Activated CD4-positive, alpha-beta T cell treated with anti-CD3 and anti-CD28 coated beads for 48 hours (primary cell): ENCODE measurements at regions not wholly inside any gene's neighbourhood (a gene's known extent, or its start where the extent isn't known, plus 50 kb on each side); places are given as distances from the start of the nearest gene placed in this dataset.

Experiments
- DNase-seq: peaks from one replicate; pipeline ENCODE4 v3.0.0-alpha.2; 2020

DNA sequence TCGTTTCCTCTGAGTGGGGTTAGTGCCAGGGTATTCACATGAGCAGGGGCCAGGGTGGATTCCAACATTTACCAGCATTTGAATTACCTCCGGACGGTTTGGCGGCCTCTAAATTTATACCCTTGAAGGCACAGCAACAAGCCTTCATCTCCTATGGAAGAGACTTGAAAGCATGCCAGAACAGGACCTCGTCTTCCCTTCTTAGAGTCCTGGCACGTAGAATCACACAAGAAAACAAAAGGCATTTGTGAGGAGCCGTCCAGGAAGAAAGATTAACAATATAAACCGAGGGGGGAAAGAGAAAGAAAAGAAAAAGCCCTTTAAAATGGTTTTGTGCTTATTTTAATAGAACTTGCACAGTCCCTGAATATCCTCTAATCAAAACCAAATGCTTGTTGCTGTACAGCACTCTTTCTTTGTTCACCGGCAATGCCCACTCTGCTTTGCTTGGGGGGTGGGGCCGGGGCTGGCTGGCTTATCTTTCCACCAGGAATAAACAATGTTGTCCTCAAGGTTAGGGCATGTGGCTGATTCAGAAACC, 575.8 kb upstream of the ZNF462 start:
- no peak for DNase-seq

DNA sequence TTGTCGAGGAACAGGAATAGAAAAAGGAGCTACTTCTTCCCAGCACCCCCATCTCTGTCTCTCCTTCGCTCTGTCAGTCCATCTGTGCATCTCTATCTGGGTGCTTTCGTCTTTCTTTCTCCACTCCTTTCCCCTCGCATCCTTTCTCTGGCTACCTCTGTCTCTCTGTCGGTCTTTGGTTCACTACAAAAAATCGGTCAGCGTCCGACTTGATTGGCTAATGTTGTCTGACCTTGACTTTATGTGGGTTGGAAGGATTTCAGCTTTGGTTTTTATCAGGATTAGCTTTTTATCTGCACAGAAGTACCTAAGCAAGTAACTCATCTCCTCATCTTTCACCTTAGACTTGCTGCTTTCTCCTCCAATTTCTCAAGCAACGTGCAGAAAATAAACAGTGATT, 575.2 kb upstream of the ZNF462 start:
- no peak for DNase-seq

DNA sequence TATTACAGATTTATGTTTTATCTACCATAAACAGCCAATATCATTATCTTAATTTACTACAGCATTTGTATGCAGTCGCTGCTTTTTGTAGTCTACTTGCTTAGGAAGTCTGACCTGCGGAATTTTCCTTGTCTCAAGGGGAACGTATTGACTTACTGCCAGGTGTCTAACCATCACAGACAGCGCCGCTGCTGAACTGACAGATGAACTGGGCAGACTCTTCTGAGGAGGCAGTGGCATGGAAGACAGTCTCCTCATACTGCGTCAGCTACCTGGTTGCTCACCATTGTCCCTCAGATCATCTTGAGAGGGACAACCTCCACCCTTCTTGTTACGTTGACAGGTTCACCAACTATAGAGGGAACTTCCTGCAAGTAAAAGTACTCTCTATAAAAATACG, 574.3 kb upstream of the ZNF462 start:
- no peak for DNase-seq

DNA sequence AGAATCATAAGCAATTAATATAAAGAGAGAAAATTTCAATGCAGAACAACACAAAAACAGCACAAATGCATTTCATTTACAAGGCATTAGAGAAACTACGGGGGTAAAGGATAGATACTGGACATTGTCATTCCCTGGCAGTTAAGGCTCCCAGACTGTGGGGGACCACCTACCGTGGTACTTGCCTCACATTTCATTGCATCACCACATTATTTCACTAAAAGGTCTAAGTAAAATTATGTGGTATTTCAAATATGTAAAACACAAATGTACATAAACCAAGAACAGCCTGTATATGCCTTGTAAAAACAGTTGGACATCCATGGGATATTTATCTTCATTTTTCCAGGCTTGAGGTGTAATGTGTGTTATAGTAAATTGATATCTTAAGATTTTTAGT, 571.2 kb upstream of the ZNF462 start:
- no peak for DNase-seq

DNA sequence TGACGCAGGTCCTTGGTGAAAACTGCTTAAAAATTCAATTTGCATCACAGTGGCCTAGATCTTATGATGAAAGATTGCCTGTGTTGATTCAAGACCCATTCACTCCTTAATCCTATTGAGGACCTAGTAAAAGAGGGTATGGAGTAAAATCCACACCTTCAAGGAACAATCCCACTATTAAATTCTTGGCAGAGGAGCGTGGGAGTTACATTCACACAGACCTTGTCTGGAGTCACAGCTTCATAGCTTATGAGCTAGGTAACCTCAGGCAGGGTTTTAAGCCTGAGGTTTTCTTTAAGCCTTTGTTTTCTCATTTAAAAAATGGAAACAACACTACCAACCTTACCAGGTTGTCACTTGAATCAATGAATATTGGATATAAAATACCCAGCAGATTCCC, 566.5 kb upstream of the ZNF462 start:
- DNase-seq = no peak

DNA sequence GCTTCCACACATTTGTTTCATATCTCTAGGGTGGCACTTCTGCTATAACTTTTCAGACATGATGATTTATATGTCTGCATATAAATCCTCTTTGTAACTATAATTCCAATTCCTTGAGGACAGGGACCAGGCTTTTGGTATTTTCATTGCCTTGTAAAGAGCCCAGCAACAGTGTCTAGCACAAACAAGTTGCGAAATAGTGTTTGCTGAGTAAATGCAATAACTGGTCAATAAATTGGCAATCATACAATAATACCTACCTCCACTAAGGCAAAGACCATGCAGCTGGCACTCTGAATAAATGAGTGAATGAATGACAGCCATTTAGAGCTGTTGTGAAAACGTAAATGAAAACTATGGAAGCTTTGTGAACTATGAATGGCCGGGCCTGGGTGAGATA, 564.0 kb upstream of the ZNF462 start:
- no peak for DNase-seq

DNA sequence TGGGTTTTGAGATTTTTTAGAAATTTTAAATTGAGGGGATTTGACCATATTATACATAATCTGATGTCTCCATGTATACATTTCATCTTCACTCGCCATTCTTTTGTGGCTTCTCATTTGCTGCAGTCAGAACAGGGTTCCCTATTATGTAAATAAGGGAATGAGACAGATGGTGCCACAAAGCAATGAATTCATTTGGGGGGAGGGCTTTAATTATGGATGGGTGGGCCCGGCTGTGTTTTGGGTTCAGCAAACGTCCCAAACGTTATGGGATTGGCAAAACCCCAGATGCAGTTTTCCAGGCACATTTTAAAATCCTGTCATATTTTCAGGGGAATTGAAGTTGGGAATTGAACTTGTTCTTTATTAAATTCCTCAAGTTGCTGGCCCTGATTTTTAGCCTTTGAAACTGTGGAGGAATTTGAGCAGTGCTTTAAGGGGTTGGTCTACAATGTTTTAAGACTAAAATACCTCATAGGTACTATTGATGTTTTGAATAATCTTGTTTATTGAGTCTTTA, 558.5 kb upstream of the ZNF462 start:
- DNase-seq = no peak

DNA sequence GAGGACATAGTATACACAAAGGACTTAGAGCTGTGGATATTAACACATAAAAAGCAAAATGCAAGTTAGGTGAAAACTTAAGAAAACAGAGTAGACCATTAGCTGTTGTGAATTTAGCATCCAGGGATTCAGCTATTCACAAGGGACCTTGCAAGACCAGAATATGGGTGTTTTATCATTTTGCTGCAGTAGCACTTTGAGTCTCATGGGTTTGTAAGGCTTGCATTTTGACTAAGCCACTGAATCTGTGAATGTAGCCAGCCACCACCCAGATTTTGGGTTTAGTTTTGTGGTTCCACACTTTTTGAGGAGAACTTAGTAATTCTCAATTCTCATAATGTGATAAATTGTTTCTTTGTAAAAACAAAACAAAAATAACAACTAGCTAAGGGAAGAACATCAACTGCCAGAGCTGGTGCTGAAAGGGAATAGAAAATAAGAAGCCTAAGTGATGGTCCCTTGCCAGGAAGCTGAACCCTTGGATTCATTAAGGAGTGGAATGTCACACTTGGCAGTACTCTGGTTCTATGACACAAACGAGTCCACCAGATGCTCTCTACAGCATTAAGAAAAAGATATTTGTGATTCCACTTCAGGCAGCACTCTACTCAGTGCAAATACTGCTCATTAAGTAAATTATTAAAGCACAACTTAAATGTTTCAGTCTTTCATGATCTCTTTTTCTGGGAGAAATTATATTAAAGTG, 557.4 kb upstream of the ZNF462 start:
- DNase-seq = no peak

DNA sequence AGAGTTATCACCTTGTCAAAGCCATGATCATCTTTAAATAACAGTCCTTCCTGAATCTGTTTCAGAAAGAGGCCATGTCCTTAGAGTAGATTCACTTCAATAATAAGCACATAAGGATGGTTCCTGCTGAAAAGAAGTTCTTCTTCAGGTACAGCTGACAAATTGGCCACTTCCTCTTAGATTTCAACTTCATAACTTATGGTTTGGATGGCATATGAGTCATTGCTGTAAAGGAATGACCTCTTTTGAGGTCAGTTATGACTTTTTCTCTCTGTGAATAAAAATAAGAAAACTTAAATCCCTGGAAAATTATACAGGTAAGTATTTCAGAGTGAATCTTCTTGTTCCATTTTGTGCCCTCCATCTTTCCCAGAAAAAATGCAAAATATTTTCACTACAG, 555.3 kb upstream of the ZNF462 start:
- no peak for DNase-seq

DNA sequence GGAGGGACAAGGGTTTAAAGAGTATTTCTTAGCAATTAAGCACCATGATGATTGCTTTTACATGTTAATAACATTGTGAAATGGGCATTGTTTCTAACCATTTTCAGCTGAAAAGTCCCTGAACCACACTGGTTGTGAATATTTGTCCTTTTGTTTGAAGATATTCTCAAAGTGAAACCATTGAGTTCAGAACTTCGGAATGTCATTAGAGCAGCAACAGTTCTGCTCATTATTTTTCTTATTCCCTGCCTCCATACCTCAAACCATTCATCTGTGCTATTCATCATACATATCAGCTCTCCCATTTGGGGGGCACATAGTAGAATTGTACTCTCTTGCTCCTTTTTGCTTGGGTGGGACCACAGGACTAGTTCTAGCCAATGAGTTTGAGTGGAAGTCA, 553.0 kb upstream of the ZNF462 start:
- no peak for DNase-seq

DNA sequence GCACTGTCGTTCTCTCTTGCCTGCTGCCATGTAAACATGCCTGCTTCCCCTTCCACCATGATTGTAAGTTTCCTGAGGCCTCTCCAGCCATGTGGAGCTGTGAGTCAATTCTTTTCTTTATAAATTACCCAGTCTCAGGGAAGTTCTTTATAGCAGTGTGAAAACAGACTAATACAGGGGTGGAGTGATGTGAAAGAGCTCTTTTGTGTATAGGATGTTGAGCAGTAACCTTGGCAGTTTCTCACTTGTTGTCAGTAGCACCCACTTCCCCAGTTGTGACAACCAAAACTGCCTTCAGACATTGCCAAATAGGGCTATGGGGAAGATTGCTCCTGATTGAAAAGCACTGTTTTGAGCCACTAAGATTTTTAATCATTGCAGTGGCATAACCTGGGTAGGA, 552.2 kb upstream of the ZNF462 start:
- DNase-seq = no peak

DNA sequence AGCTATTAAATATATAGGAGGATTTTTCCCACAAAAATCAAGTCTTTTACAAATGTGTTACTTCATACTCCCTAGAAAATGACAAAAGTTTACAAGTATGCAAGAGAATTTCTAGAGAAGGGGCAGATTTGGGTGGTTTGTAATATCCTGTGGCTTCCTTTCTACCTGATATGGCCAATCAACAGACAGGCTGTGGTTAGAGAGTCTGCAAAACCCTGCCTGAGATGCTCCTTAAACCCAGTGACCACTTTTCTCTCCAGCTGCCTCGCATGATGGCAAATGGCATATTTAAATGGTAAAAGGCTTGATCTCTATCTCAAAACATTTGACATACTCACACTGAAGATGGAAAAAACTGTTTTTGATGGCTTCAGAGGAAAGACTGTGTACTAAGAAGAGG, 550.1 kb upstream of the ZNF462 start:
- DNase-seq = no peak

DNA sequence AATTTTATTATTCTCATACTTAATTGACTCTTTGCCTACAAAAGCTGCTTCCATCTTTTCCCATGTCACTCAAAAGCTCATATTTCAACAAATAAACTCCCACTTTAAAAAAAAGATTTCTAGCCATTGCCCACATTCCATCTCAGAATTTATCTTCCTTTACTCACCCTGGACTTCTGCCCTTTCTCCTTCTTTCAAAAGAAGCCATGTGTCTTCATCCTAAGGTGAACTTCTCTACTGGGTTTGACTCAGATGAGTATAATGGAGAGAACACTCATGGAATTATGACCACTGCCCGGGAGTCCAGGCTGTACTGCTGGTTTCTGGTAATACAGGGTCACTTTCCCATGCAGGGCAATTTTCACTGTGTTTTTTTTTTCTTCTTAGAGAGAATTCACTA, 548.5 kb upstream of the ZNF462 start:
- no peak for DNase-seq

DNA sequence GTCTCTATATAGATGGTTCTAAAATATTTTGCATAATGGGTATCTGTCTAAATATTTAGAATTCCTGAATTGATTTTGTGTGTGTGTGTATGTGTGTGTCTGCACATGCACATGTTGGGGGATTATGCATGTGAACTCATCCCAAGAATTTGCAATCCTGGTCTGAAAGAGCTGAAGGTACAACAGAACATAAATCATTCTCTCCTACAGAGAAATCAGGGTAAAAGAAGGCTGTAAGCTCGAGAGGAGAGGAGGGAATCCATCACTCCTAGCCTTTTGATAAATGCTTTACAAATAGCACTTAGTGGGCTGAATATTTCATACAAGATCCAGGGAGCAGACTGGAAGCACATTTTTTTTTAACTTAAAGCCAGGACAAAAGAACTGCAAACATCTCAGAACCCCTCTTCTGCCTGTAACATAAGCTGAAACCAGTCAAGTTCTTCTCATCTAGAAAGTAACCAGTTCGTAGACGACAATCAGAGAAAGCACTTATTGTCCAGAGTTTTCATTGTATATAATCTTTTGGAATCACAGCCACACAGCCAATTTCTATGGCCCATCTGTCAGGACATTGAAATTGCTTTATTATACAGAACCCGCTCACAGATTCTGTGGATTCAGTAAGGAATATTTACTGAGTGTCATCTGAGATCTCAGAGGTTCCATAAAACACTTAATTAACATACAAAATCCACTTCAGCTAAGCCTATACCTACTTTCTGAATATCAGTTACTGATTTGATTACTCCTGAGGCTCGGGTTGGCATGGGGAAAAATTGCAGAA, 541.4 kb upstream of the ZNF462 start:
- DNase-seq = no peak

DNA sequence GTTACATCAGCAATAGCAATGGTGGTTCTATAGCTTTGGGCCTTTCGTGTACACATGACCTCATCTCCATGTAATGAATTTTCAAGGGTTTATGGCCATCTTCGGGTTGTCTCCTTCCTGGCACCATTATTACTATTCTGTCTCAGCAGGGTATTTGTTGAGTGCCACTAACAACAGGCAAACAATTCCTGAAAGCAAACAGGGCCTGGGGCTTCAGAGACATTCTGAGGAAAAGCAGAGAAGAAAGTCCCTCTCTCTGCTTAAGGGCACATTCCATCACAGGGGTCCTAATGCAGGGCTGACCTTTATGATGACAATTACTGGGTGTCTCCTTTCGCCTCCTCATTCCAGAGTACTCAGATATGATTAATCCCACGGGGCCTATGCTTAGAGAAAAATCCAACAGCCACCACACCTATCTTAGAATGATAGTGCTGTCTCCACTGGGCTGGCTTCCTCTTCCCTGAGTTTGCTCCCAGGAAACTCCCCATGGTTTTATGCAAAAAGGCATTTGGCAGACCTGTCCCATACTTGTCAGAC, 540.2 kb upstream of the ZNF462 start:
- no peak for DNase-seq

DNA sequence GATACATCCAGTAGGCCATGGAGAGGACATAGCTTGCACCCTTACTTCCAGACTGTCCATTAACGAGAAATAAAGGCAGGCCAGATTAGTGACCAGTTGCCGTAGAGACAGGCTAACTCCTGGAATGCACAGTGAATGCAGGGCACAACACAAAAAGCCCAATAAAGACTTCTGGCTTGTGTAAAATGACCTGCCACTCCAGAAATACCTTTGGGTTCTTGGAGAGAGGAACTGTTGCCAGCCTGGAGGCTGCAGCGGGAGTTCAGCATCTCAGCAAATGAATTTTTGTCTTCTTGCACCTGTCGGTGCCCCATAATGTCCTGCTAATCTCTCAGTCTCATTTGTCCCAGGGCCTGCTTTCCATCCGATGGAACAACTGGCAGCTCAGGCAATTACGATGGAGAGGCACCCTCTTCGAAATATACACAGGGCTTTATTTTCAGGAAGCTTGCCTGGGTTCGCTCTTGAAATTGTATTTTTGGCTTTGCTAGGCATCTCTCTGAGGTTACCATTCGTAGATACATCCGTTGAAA, 538.8 kb upstream of the ZNF462 start:
- DNase-seq = no peak

DNA sequence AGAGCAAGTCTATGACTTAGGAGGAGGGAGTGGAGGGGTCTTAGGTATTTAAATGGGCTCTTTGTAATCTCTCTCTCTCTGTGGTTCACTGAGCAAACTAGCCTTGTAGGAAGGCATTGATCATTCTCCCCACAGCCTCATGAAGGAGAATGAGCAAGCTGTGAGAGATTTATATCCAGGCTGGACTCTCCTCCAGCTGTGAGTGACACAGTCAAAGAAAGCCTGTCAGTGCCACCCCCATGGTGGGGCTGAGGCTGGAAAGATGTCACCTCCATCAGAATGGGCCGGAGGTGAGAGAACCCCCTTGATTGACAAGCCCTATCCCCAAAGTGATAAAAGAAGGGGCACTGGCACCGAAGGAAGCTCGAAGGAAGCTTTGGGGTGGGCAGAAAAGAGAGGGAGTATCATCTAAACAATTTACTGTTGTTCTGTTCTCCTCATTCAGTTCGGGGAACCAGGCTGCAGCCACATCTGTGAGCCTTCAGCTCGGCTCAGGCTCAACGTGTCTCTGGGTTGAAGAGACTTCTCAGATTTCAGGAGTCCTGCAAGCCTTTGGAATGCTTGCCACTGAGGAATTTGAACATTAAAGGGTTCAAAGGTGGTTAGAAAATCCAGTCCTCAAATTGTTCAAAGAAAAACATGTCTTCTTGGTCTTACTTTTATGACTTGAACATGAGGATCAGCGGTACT, 538.2 kb upstream of the ZNF462 start:
- no peak for DNase-seq

DNA sequence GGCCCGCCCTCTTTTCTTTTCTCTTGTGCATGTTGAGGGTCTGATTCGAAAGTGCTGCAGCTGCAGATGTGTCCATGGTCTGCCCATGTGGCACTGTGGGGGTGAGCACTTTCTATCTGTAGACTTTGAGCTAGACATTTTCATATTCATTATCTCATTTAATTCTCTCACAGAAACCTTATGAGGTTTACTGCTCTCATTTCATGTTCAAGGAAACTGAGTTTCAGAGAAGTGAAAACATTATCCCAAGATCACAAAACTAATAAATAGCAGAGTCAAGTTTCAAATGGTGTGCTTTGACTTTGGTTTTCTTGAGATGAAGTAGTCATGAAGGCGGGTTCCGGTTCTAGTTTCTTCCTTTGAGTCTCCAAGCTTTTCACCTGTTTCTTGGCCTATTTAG, 536.5 kb upstream of the ZNF462 start:
- no peak for DNase-seq

DNA sequence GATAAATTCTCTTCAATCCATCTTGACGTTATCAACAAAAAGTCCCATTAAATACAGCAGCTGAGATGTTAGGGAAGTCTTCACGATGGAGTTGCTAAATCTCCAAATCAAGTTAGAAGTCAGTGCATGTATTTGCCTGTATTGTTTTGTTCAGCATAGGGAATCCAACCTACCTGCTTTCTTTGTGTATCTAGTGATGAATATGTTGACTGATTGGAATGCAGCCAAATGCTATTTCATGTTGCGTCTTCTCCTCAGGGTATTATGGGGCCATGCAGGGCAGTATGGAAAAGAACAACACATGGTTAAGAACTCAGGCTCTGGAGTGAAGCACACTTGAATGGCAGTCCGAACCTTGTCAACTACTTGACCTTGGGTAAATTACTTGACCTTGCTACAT, 529.5 kb upstream of the ZNF462 start:
- no peak for DNase-seq

DNA sequence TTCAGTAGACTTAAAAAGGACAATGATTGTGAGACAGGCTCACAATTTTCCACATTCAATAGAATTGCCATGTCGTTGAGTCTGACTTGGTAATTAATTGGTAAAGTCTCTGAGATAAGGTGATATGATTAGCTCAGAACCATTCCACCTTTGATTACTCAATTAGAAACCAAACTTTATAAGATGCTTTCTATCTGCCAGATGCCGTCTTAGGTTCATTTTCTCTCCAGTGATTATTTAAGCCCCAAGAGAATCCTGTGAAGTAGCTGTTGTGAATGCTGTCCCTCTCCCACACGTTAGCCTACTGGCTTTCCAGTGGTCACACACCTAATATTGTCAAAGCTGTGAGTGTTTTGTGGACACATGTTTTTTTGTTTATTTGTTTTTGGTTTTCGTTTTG, 528.9 kb upstream of the ZNF462 start:
- no peak for DNase-seq

DNA sequence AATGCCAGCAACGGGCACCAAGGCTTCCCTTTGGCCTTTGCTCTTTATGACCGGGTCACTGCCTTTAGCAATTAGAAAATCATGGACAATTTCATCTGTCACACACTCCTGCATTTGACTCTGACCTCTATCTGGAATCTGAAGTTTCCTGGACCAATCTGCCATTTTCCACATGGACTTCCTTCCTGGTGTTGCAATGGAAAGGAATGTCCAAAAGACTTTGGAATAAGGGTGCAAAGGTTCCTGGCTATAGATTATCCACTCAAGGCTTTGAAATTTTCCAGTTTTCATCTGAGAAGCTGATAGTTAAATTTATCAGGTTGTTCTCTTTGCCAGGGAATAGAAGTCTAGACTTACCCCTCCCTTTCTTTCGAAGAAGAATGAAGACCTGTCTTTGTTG, 523.1 kb upstream of the ZNF462 start:
- DNase-seq = no peak

DNA sequence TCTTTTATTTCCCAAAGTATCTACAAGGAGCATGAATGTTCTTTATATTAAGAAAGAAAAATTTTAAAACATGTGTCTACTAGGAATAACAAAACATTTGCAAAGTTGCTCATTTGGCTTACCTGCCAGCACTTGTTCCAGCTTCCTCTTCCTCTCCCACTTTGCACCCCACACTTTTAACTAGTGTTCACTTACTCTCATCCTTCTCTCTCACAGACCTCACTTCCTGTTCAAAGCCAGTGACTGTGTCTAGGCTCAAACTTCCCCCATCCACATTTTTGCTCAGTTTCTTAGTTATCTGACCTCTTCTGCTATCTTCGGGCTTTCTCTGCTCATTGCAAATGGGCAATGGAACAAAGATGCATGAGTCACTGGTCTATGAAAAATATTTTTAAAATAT, 512.2 kb upstream of the ZNF462 start:
- no peak for DNase-seq

DNA sequence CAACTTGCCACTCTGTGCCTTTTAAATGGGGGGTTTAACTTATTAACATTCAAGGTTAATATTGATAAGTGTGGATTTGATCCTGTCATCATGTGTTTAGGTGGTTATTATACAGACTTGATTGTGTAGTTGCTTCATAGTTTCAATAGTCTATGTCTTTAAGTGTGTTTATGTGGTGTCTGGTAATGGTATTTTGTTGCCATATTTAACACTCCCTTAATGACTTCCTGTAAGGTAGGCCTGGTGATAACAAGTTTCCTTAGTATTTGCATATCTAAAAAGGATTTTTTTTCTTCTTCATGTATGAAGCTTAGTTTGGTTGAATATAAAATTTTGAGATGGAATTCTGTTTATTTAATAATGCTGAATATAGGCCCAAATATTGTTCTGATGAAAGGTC, 506.0 kb upstream of the ZNF462 start:
- no peak for DNase-seq
